ENCODE measurements at regions not wholly inside any gene's neighbourhood (a gene's known extent, or its start where the extent isn't known, plus 50 kb on each side); places are given as distances from the start of the nearest gene placed in this dataset.

DNA sequence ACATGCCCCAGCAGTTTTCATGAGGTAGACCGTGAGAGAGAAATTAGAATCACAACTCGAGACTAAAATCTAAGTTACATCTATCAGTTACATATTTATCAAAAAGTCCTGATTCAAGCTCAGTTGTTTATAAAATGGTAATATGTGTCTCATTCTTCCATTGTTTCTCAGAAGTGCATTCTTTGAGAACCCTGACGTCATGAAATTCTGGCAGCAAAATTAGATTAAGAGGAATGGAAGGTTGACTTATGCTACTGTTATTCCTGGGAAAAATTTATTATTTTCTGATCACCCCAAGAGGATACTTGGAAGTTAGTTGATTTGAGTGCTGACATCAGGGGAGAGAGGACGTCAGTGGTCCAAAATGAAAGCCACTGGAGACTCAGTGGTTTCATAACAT is 1864.8 kb upstream of the LRRTM1 start:
- TF ChIP-seq, protein P1, sequence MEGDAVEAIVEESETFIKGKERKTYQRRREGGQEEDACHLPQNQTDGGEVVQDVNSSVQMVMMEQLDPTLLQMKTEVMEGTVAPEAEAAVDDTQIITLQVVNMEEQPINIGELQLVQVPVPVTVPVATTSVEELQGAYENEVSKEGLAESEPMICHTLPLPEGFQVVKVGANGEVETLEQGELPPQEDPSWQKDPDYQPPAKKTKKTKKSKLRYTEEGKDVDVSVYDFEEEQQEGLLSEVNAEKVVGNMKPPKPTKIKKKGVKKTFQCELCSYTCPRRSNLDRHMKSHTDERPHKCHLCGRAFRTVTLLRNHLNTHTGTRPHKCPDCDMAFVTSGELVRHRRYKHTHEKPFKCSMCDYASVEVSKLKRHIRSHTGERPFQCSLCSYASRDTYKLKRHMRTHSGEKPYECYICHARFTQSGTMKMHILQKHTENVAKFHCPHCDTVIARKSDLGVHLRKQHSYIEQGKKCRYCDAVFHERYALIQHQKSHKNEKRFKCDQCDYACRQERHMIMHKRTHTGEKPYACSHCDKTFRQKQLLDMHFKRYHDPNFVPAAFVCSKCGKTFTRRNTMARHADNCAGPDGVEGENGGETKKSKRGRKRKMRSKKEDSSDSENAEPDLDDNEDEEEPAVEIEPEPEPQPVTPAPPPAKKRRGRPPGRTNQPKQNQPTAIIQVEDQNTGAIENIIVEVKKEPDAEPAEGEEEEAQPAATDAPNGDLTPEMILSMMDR (IDR thresholded peaks at IDR 0.05): no peak
- no peak for TF ChIP-seq POLR2A (IDR thresholded peaks at IDR 0.05)
